Stimulated activated CD8-positive, alpha-beta memory T cell treated with anti-CD3 and anti-CD28 coated beads, Interleukin-2, amount 100 ng/mL, for 48 hours (primary cell): ENCODE measurements at regions not wholly inside any gene's neighbourhood (a gene's known extent, or its start where the extent isn't known, plus 50 kb on each side); places are given as distances from the start of the nearest gene placed in this dataset.

ENCODE experiments used
- DNase-seq, 2 donors: peaks; one replicate each; pipeline ENCODE4 v3.0.0-alpha.2; 2020; ENCODE audit warnings: low read depth in 2 of 2

GRCh38 chr4:183763990-183764754, 105.1 kb downstream of the TRAPPC11 start:
- no peak for DNase-seq

GRCh38 chr4:183765251-183765911, 106.3 kb downstream of the TRAPPC11 start:
- DNase-seq: no peak

GRCh38 chr4:183766140-183766539, 107.0 kb downstream of the TRAPPC11 start:
- no peak for DNase-seq

- no peak for DNase-seq
Measured at GRCh38 chr4:183770906-183771305, 111.8 kb downstream of the TRAPPC11 start.

GRCh38 chr4:183772361-183772760, 113.3 kb downstream of the TRAPPC11 start:
- no peak for DNase-seq

GRCh38 chr4:183773790-183774189, 114.7 kb downstream of the TRAPPC11 start:
- no peak for DNase-seq

GRCh38 chr4:183783306-183783705, 121.8 kb upstream of the STOX2 start:
- DNase-seq: no peak

GRCh38 chr4:183783991-183784553, 121.0 kb upstream of the STOX2 start:
- no peak for DNase-seq

GRCh38 chr4:183788308-183788905, 116.7 kb upstream of the STOX2 start:
- DNase-seq: no peak

GRCh38 chr4:183789657-183790056, 115.5 kb upstream of the STOX2 start:
- DNase-seq: no peak

- no peak for DNase-seq
Measured at GRCh38 chr4:183790661-183791060, 114.4 kb upstream of the STOX2 start.

GRCh38 chr4:183797011-183797444, 108.1 kb upstream of the STOX2 start:
- no peak for DNase-seq

GRCh38 chr4:183797445-183798300, 107.4 kb upstream of the STOX2 start:
- DNase-seq: peak in 1 of 2 donors; percentile 1

- DNase-seq: no peak
Measured at GRCh38 chr4:183798301-183799253, 106.5 kb upstream of the STOX2 start.

GRCh38 chr4:183801457-183802165, 103.5 kb upstream of the STOX2 start:
- no peak for DNase-seq

- DNase-seq: no peak
Measured at GRCh38 chr4:183806341-183806740, 98.8 kb upstream of the STOX2 start.

GRCh38 chr4:183807420-183808096, 97.5 kb upstream of the STOX2 start:
- no peak for DNase-seq

GRCh38 chr4:183808097-183808456, 97.0 kb upstream of the STOX2 start:
- no peak for DNase-seq

- no peak for DNase-seq
Measured at GRCh38 chr4:183812567-183812966, 92.5 kb upstream of the STOX2 start.
